ENCODE measurements at regions not wholly inside any gene's neighbourhood (a gene's known extent, or its start where the extent isn't known, plus 50 kb on each side); places are given as distances from the start of the nearest gene placed in this dataset.
A peak's percentile ranks its signal among the peaks of the same experiment; 100 is the strongest.

GRCh38 chr7:19508821-19509220 lies 200.0 kb downstream of the POLR1F start:
- POLR2A ChIA-PET (ENCODE audit: unreplicated experiment) = no interaction called here
- DNase-seq (no peak), ATAC-seq (no peak)
- TF ChIP-seq EZH2 (IDR thresholded peaks at IDR 0.05; ENCODE audit: low read length, unreplicated experiment) (no peak), EZH2phosphoT487 (IDR thresholded peaks at IDR 0.05; ENCODE audit: borderline replicate concordance, low read length) (no peak), CTCF (conservative IDR thresholded peaks at IDR 0.05; ENCODE audit: low read depth, low read length) (no peak)
- H3K27ac ChIP-seq (ENCODE audit: low read length) = no peak overlapping the region
- H3K27me3 ChIP-seq (ENCODE audit: low read length) = no peaks in the 10 kb centered on the region
- H3K9me3 ChIP-seq (ENCODE audit: low read length) = no peaks in the 10 kb centered on the region
- no peaks in the 10 kb centered on the region for H3K9me2 ChIP-seq (replicated peaks; ENCODE audit: low read length)
- H3K36me3 ChIP-seq (ENCODE audit: low read depth, low read length) = no peaks in the 10 kb centered on the region
- CTCF ChIA-PET = no interaction called here
- no peak overlapping the region for H2AFZ ChIP-seq (ENCODE audit: low read length)
- no peaks in the 10 kb centered on the region for H3K4me1 ChIP-seq (ENCODE audit: insufficient read depth, low read length)
- no peak overlapping the region for H3K4me3 ChIP-seq (ENCODE audit: low read length)
- H3K4me2 ChIP-seq (ENCODE audit: low read length) = no peak overlapping the region
- BruUV-seq (replicated peaks) = no TSS peak
- H3F3A ChIP-seq (ENCODE audit: low read length, unreplicated experiment) = no peaks in the 10 kb centered on the region
- intact Hi-C loops (cut with micrococcal nuclease) = no loop called here
- H3K79me2 ChIP-seq (ENCODE audit: low read length) = no peaks in the 10 kb centered on the region
- H4K20me1 ChIP-seq (ENCODE audit: low read length) = no peaks in the 10 kb centered on the region
- H3K9ac ChIP-seq (ENCODE audit: low read length) = no peak overlapping the region

GRCh38 chr7:19508124-19508523 lies 200.7 kb downstream of the POLR1F start:
- ATAC-seq (no peak), DNase-seq (no peak)
- BruUV-seq (replicated peaks) = no TSS peak
- Histone ChIP-seq H3K9ac (ENCODE audit: low read length) (no peak overlapping the region), H3K9me2 (replicated peaks; ENCODE audit: low read length) (no peaks in the 10 kb centered on the region), H3K4me1 (ENCODE audit: insufficient read depth, low read length) (no peaks in the 10 kb centered on the region), H3K36me3 (ENCODE audit: low read depth, low read length) (no peaks in the 10 kb centered on the region), H3K4me2 (ENCODE audit: low read length) (no peak overlapping the region), H3K9me3 (ENCODE audit: low read length) (no peaks in the 10 kb centered on the region), H3K27ac (ENCODE audit: low read length) (no peak overlapping the region), H2AFZ (ENCODE audit: low read length) (no peak overlapping the region), H4K20me1 (ENCODE audit: low read length) (no peaks in the 10 kb centered on the region), H3K27me3 (ENCODE audit: low read length) (no peaks in the 10 kb centered on the region), H3K4me3 (ENCODE audit: low read length) (no peak overlapping the region), H3F3A (ENCODE audit: low read length, unreplicated experiment) (no peaks in the 10 kb centered on the region), H3K79me2 (ENCODE audit: low read length) (no peaks in the 10 kb centered on the region)
- POLR2A ChIA-PET (ENCODE audit: unreplicated experiment) = no interaction called here
- TF ChIP-seq CTCF (conservative IDR thresholded peaks at IDR 0.05; ENCODE audit: low read depth, low read length) (no peak), EZH2 (IDR thresholded peaks at IDR 0.05; ENCODE audit: low read length, unreplicated experiment) (no peak), EZH2phosphoT487 (IDR thresholded peaks at IDR 0.05; ENCODE audit: borderline replicate concordance, low read length) (no peak)
- intact Hi-C loops (cut with micrococcal nuclease) = no loop called here
- CTCF ChIA-PET = no interaction called here

- H3K9me2 ChIP-seq (replicated peaks; ENCODE audit: low read length) = no peaks in the 10 kb centered on the region
- intact Hi-C loops (cut with micrococcal nuclease) = loop anchor here (1.0 to 5.0 kb wide), 3 partner anchors 130 to 370 kb away; no protein-coding TSS in a partner anchor
- H3K4me2 ChIP-seq (ENCODE audit: low read length) = peak overlapping the region; percentile 44
- H3K4me1 ChIP-seq (ENCODE audit: insufficient read depth, low read length) = no peaks in the 10 kb centered on the region
- no peaks in the 10 kb centered on the region for H4K20me1 ChIP-seq (ENCODE audit: low read length)
- no peak overlapping the region for H3K4me3 ChIP-seq (ENCODE audit: low read length)
- no peak overlapping the region for H3K9ac ChIP-seq (ENCODE audit: low read length)
- H3K79me2 ChIP-seq (ENCODE audit: low read length) = no peaks in the 10 kb centered on the region
- peak; percentile 66 for DNase-seq
- POLR2A ChIA-PET (ENCODE audit: unreplicated experiment) = interaction anchor here (0.5 to 0.7 kb wide), 4 partner anchors 24 to 1920 kb away, joined by 4 to 7 read pairs (median 5); no protein-coding TSS in a partner anchor
- ATAC-seq = 0 out of 2 replicates have a peak, but pooled peaks have one; percentile 35
- no peaks in the 10 kb centered on the region for H3K9me3 ChIP-seq (ENCODE audit: low read length)
- CTCF ChIA-PET = interaction anchor here (0.6 to 2.2 kb wide), 22 partner anchors 12 to 1694 kb away, joined by 3 to 28 read pairs (median 8); no protein-coding TSS in a partner anchor
- TF ChIP-seq EZH2phosphoT487 (IDR thresholded peaks at IDR 0.05; ENCODE audit: borderline replicate concordance, low read length) (no peak), CTCF (conservative IDR thresholded peaks at IDR 0.05; ENCODE audit: low read depth, low read length) (peak; percentile 76), EZH2 (IDR thresholded peaks at IDR 0.05; ENCODE audit: low read length, unreplicated experiment) (no peak)
- no peak overlapping the region for H3K27ac ChIP-seq (ENCODE audit: low read length)
- H2AFZ ChIP-seq (ENCODE audit: low read length) = peak overlapping the region; percentile 66
- no peaks in the 10 kb centered on the region for H3F3A ChIP-seq (ENCODE audit: low read length, unreplicated experiment)
- H3K27me3 ChIP-seq (ENCODE audit: low read length) = 0 out of 2 replicates have a peak, but pooled peaks cover 4% of the 10 kb centered on the region
- H3K36me3 ChIP-seq (ENCODE audit: low read depth, low read length) = no peaks in the 10 kb centered on the region
- BruUV-seq (replicated peaks) = no TSS peak
These were observed 216.9 kb downstream of the POLR1F start for GRCh38 chr7:19491821-19492452.

Measured in PC-3 (cell line).